OCI-LY7 (cell line): ENCODE measurements at regions not wholly inside any gene's neighbourhood (a gene's known extent, or its start where the extent isn't known, plus 50 kb on each side); places are given as distances from the start of the nearest gene placed in this dataset.

ENCODE experiments used
- BruUV-seq: library from RNA; stranded (reverse); fragments of 400-500 nt; replicated peaks from 2 replicates; lab custom pipeline; 2021; lab: Mats Ljungman, UMichigan
- CTCF ChIA-PET: fragments of 300-600 bp; sonication (Branson Sonifier 250); formaldehyde crosslinking; loops from one replicate; lab custom pipeline; 2022; ENCODE audit warnings: antibody characterized with exemption; ENCODE audit not compliant: unreplicated experiment; lab: Charles Lee
- POLR2A ChIA-PET: fragments of 300-600 bp; sonication (Branson Sonifier 250); formaldehyde crosslinking; loops from one replicate; lab custom pipeline; 2022; ENCODE audit warnings: antibody characterized with exemption; lab: Charles Lee
- DNase-seq: peaks from one replicate; pipeline ENCODE4 v3.0.0-alpha.2; 2015; ENCODE audit warnings: low spot score
- H2AFZ ChIP-seq: fragments of 200-600 bp; sonication (generic), shearing (Covaris generic); 2 replicates; pipeline ENCODE4 v1.6.1; 2014; ENCODE audit warnings: mild to moderate bottlenecking, antibody characterized with exemption, low read length, moderate library complexity
- H3K27ac ChIP-seq: fragments of 200-600 bp; sonication (generic); 2 replicates; pipeline ENCODE4 v1.5.1; 2014; ENCODE audit warnings: mixed run types, low read depth, mild to moderate bottlenecking, moderate library complexity, low read length, inconsistent platforms; ENCODE audit not compliant: poor library complexity, severe bottlenecking
- H3K36me3 ChIP-seq: fragments of 200-600 bp; sonication (generic); 2 replicates; pipeline ENCODE4 v1.6.1; 2014; ENCODE audit warnings: mild to moderate bottlenecking, antibody characterized with exemption, low read length, moderate library complexity, mixed read lengths; ENCODE audit not compliant: insufficient read depth
- H3K4me1 ChIP-seq: fragments of 200-600 bp; sonication (generic); 2 replicates; pipeline ENCODE4 v1.5.1; 2014; ENCODE audit warnings: mild to moderate bottlenecking, low read length; ENCODE audit not compliant: insufficient read depth, poor library complexity, severe bottlenecking
- H3K4me2 ChIP-seq: fragments of 200-600 bp; sonication (generic); 2 replicates; pipeline ENCODE4 v1.6.1; 2014; ENCODE audit warnings: mild to moderate bottlenecking, low read length
- H3K4me3 ChIP-seq: fragments of 200-600 bp; sonication (generic); 2 replicates; pipeline ENCODE4 v1.5.1; 2014; ENCODE audit warnings: mild to moderate bottlenecking, low read depth, low read length; ENCODE audit not compliant: poor library complexity, severe bottlenecking
- H3K79me2 ChIP-seq: fragments of 200-600 bp; sonication (generic); 2 replicates; pipeline ENCODE4 v1.6.1; 2016; ENCODE audit warnings: low read depth, mild to moderate bottlenecking, low read length, moderate library complexity, mixed read lengths; ENCODE audit not compliant: insufficient read depth
- H3K9me2 ChIP-seq: fragments of 200-600 bp; sonication (generic); 2 replicates; pipeline ENCODE4 v1.6.1; 2016; ENCODE audit warnings: mild to moderate bottlenecking, low read length, mixed read lengths; ENCODE audit not compliant: insufficient read depth
- H3K9me3 ChIP-seq: fragments of 200-600 bp; sonication (generic); 2 replicates; pipeline ENCODE4 v1.6.1; 2014; ENCODE audit warnings: mild to moderate bottlenecking, mixed run types, low read length, mixed read lengths
- H4K20me1 ChIP-seq: fragments of 200-600 bp; sonication (generic); 2 replicates; pipeline ENCODE4 v1.6.1; 2014; ENCODE audit warnings: mild to moderate bottlenecking, antibody characterized with exemption, low read length, moderate library complexity, mixed read lengths; ENCODE audit not compliant: insufficient read depth
- CTCF ChIP-seq: fragments of 200-600 bp; sonication (generic); conservative IDR thresholded peaks from 2 replicates; pipeline ENCODE4 v1.5.1; 2014; ENCODE audit warnings: mild to moderate bottlenecking, antibody characterized with exemption, low read length, moderate library complexity, mixed read lengths
- EZH2phosphoT487 ChIP-seq: fragments of 200-600 bp; sonication (generic); IDR thresholded peaks from 2 replicates; pipeline ENCODE4 v1.6.1; 2018; ENCODE audit warnings: low read depth, borderline replicate concordance, mild to moderate bottlenecking, mixed run types, antibody characterized with exemption, low read length, moderate library complexity, mixed read lengths
- intact Hi-C: fragments of 100-400 bp; cut with micrococcal nuclease; formaldehyde crosslinking; loops from one replicate; pipeline ENCODE4 v1.10.0; 2022; ENCODE audit not compliant: unreplicated experiment

GRCh38 chr6:29884261-29884660 lies 56.6 kb downstream of the HLA-G start:
- ChIA-PET CTCF (no interaction called here), POLR2A (no interaction called here)
- DNase-seq: no peak
- H3K4me2 ChIP-seq: no peak overlapping the region
- H3K9me2 ChIP-seq: no peaks in the 10 kb centered on the region
- TF ChIP-seq CTCF: no peak
- BruUV-seq: no TSS peak
- no peaks in the 10 kb centered on the region for H3K36me3 ChIP-seq
- no peaks in the 10 kb centered on the region for H3K4me1 ChIP-seq
- H3K4me3 ChIP-seq: no peak overlapping the region
- intact Hi-C loops: no loop called here
- no peaks in the 10 kb centered on the region for H4K20me1 ChIP-seq
- H2AFZ ChIP-seq: no peak overlapping the region
- H3K9me3 ChIP-seq: no peaks in the 10 kb centered on the region
- no peaks in the 10 kb centered on the region for H3K79me2 ChIP-seq
- no peak overlapping the region for H3K27ac ChIP-seq

DNA sequence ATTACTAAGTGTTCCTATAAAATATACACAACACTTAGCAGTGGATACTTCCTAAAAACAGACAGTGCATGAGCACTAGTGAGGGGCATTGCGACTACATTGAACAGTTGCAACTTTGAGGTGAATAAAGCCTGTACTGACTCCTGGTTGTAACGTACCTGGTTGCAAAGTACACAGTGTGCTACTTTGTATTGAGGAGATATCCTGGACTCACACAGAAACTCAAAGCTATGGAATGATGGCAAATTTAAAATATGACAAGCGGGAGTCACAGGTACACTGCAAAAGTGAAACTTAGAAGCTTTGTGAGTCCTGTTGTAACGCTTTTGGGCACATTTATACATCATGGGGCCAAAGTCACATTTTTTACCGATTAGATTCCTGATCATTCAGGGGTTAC lies 55.6 kb upstream of the HLA-A start:
- no peak for DNase-seq
- Histone ChIP-seq H3K4me1 (no peaks in the 10 kb centered on the region), H4K20me1 (no peaks in the 10 kb centered on the region), H2AFZ (no peak overlapping the region), H3K9me2 (no peaks in the 10 kb centered on the region), H3K9me3 (no peaks in the 10 kb centered on the region), H3K4me3 (no peak overlapping the region), H3K36me3 (no peaks in the 10 kb centered on the region), H3K4me2 (no peak overlapping the region), H3K79me2 (no peaks in the 10 kb centered on the region), H3K27ac (no peak overlapping the region)
- intact Hi-C loops: no loop called here
- no peak for TF ChIP-seq EZH2phosphoT487
- ChIA-PET CTCF (no interaction called here), POLR2A (no interaction called here)
- BruUV-seq: no TSS peak

DNA sequence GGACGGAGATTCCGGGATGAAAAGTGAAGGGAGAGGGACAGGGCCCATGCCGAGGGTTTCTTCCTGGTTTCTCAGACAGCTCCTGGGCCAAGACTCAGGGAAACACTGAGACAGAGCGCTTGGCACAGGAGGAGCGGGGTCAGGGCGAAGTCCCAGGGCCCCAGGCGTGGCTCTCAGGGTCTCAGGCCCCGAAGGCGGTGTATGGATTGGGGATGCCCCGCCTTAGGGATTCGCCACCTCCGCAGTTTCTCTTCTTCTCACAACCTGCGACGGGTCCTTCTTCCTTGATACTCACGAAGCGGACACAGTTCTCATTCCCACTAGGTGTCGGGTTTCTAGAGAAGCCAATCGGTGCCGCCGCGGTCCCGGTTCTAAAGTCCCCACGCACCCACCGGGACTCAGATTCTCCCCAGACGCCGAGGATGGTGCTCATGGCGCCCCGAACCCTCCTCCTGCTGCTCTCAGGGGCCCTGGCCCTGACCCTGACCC lies 55.0 kb upstream of the HLA-A start:
- Histone ChIP-seq H3K9me2 (no peaks in the 10 kb centered on the region), H3K36me3 (no peaks in the 10 kb centered on the region), H4K20me1 (no peaks in the 10 kb centered on the region), H2AFZ (no peak overlapping the region), H3K27ac (no peak overlapping the region), H3K9me3 (no peaks in the 10 kb centered on the region), H3K4me1 (no peaks in the 10 kb centered on the region), H3K4me3 (peak overlapping the region; percentile 41), H3K4me2 (peak overlapping the region; percentile 40; the same call in 1 of the 2 replicates), H3K79me2 (no peaks in the 10 kb centered on the region)
- no TSS peak for BruUV-seq
- CTCF ChIA-PET: no interaction called here
- intact Hi-C loops: no loop called here
- TF ChIP-seq CTCF (no peak), EZH2phosphoT487 (no peak)
- DNase-seq: no peak
- POLR2A ChIA-PET: no interaction called here
